ENCODE measurements at regions not wholly inside any gene's neighbourhood (a gene's known extent, or its start where the extent isn't known, plus 50 kb on each side); places are given as distances from the start of the nearest gene placed in this dataset.
"Not testable (repeated sequence)": the region's sequence is repeated elsewhere in the genome, so short reads cannot be mapped to it uniquely, and the experiment has no call there.

DNA sequence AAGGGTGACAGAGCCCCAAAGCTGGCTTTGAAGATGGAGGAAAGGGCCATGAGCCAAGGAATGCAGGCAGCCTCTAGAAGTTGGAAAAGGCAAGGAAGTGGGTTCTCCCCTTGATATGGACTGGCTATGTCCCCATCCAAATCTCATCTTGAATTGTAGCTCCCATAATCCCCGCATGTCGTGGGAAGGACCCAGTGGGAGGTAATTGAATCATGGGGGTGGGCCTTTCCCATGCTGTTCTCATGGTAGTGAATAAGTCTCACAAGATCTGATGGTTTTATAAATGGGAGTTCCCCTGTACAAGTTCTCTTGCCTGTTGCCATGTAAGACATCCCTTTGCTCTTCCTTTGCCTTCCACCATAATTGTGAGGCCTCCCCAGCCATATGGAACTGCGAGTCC lies 65.0 kb upstream of the NANOS1 start:
- not testable (repeated sequence) for TF ChIP-seq CTCF (IDR thresholded peaks at IDR 0.05; ENCODE audit: low read length); EZH2 (optimal IDR thresholded peaks at IDR 0.05; ENCODE audit: low read depth, low read length)
